HEK293T (cell line): ENCODE measurements at regions not wholly inside any gene's neighbourhood (a gene's known extent, or its start where the extent isn't known, plus 50 kb on each side); places are given as distances from the start of the nearest gene placed in this dataset.

Source experiments
- CTCF ChIA-PET: fragments of 350-600 bp; formaldehyde crosslinking; extraction: SDS; loops from one replicate; lab custom pipeline; 2021; ENCODE audit warnings: antibody characterized with exemption, inconsistent platforms; lab: Yijun Ruan, JAX
- POLR2A ChIA-PET: fragments of 350-600 bp; formaldehyde crosslinking; extraction: SDS; loops from one replicate; lab custom pipeline; 2020; ENCODE audit warnings: antibody characterized with exemption, inconsistent platforms; lab: Yijun Ruan, JAX
- DNase-seq: peaks from one replicate; pipeline ENCODE4 v3.0.0; 2012; ENCODE audit warnings: mixed read lengths; ENCODE audit errors: extremely low spot score
- ARNT ChIP-seq: fragments of 450-650 bp; IDR thresholded peaks from 2 replicates; pipeline ENCODE4 v1.6.1; 2017; ENCODE audit warnings: mild to moderate bottlenecking
- BHLHE40 ChIP-seq: fragments of 450-650 bp; IDR thresholded peaks from 2 replicates; pipeline ENCODE4 v1.6.1; 2016; ENCODE audit warnings: mild to moderate bottlenecking, moderate library complexity, borderline replicate concordance
- CTBP1 ChIP-seq: fragments of 450-650 bp; IDR thresholded peaks from 2 replicates; pipeline ENCODE4 v1.6.1; 2016; ENCODE audit warnings: borderline replicate concordance
- ELF4 ChIP-seq: fragments of 450-650 bp; IDR thresholded peaks from 2 replicates; pipeline ENCODE4 v1.6.1; 2017; ENCODE audit warnings: antibody characterized with exemption
- FOXA1 ChIP-seq: fragments of 450-650 bp; IDR thresholded peaks from 2 replicates; pipeline ENCODE4 v1.6.1; 2016; ENCODE audit warnings: mild to moderate bottlenecking
- FOXK2 ChIP-seq: fragments of 450-650 bp; IDR thresholded peaks from 2 replicates; pipeline ENCODE4 v1.6.1; 2016; ENCODE audit warnings: mild to moderate bottlenecking
- FOXM1 ChIP-seq: fragments of 450-650 bp; IDR thresholded peaks from 2 replicates; pipeline ENCODE4 v1.6.1; 2017; ENCODE audit warnings: mild to moderate bottlenecking, borderline replicate concordance
- HDGF ChIP-seq: fragments of 450-650 bp; IDR thresholded peaks from 2 replicates; pipeline ENCODE4 v1.6.1; 2017; ENCODE audit warnings: antibody characterized with exemption, borderline replicate concordance
- L3MBTL2 ChIP-seq: fragments of 450-650 bp; conservative IDR thresholded peaks from 2 replicates; pipeline ENCODE4 v1.6.1; 2016; ENCODE audit warnings: mild to moderate bottlenecking
- LEF1 ChIP-seq: fragments of 450-650 bp; IDR thresholded peaks from 2 replicates; pipeline ENCODE4 v1.6.1; 2017; ENCODE audit warnings: mild to moderate bottlenecking, borderline replicate concordance
- NFRKB ChIP-seq: fragments of 450-650 bp; IDR thresholded peaks from 2 replicates; pipeline ENCODE4 v1.6.1; 2016; ENCODE audit warnings: mild to moderate bottlenecking, moderate library complexity
- SP1 ChIP-seq: fragments of 450-650 bp; IDR thresholded peaks from 2 replicates; pipeline ENCODE4 v1.6.1; 2017
- SUZ12 ChIP-seq: fragments of 450-650 bp; IDR thresholded peaks from 2 replicates; pipeline ENCODE4 v1.6.1; 2016; ENCODE audit warnings: mild to moderate bottlenecking
- TARDBP ChIP-seq: fragments of 450-650 bp; IDR thresholded peaks from 2 replicates; pipeline ENCODE4 v1.6.1; 2016
- ZNF384 ChIP-seq: fragments of 450-650 bp; IDR thresholded peaks from 2 replicates; pipeline ENCODE4 v1.6.1; 2016
- TF ChIP-seq, protein P1 (sequence below): fragments of 450-650 bp; IDR thresholded peaks from 2 replicates; pipeline ENCODE4 v1.6.1; 2016

DNA sequence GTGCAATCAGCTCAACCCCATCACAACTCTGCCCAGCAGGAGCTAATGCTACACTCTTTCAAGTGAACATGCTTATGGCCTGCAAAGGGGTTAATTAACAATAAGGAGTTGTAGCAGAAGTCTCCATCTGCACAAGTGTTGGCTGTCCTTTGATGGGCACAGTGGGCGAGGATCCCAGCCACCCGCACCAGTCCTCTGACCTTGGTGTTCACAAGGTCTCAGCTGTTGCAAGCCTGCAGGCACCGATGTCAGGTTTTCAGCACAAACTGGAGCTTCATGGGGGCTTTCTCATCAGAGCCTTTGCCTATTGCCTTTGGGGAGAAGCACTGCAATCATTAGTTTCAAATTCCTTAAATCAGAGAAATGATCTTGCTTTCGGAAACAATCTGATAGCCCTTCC, 60.9 kb upstream of the TMEM178A start:
- CTCF ChIA-PET = no interaction called here
- POLR2A ChIA-PET = interaction anchor here (0.6 to 0.8 kb wide), 2 partner anchors 9 to 116 kb away, joined by 3 to 4 read pairs; no protein-coding TSS in a partner anchor
- DNase-seq = no peak
- TF ChIP-seq CTBP1 = no peak
- TF ChIP-seq ARNT = no peak
- no peak for TF ChIP-seq L3MBTL2
- TF ChIP-seq SP1 = no peak
- TF ChIP-seq ELF4 = no peak
- no peak for TF ChIP-seq LEF1
- no peak for TF ChIP-seq ZNF384
- no peak for TF ChIP-seq FOXA1
- no peak for TF ChIP-seq BHLHE40
- no peak for TF ChIP-seq HDGF
- no peak for TF ChIP-seq TARDBP
- no peak for TF ChIP-seq SUZ12
- TF ChIP-seq, protein P1, sequence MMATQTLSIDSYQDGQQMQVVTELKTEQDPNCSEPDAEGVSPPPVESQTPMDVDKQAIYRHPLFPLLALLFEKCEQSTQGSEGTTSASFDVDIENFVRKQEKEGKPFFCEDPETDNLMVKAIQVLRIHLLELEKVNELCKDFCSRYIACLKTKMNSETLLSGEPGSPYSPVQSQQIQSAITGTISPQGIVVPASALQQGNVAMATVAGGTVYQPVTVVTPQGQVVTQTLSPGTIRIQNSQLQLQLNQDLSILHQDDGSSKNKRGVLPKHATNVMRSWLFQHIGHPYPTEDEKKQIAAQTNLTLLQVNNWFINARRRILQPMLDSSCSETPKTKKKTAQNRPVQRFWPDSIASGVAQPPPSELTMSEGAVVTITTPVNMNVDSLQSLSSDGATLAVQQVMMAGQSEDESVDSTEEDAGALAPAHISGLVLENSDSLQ = no peak
- no peak for TF ChIP-seq FOXM1
- no peak for TF ChIP-seq NFRKB
- TF ChIP-seq FOXK2 = no peak

DNA sequence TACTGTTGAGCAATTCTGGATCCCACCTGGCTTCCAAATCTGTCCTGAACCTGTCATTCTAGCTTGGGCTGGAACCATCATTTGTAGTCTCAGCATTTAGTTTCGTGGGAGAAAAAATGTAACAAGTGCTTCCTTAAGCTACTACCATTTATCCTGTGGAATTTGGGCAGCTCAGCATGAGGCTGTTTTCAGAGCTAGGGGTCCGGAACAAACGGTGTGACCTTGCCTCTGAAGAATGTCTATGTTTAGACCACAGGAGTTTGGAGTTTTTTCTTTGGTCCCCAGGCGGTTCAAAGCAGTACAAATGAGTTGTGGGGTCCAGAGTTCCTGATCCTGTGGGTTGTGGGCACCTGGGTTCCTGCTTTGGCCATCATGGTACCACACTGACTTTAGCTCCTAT, 59.1 kb upstream of the TMEM178A start:
- ChIA-PET CTCF (no interaction called here), POLR2A (no interaction called here)
- TF ChIP-seq NFRKB (no peak), HDGF (no peak), SP1 (no peak), LEF1 (no peak), ARNT (no peak), TARDBP (no peak), ELF4 (no peak), CTBP1 (no peak), FOXA1 (no peak), ZNF384 (no peak), BHLHE40 (no peak), FOXM1 (no peak)
- TF ChIP-seq, protein P1 = no peak
- DNase-seq = no peak

DNA sequence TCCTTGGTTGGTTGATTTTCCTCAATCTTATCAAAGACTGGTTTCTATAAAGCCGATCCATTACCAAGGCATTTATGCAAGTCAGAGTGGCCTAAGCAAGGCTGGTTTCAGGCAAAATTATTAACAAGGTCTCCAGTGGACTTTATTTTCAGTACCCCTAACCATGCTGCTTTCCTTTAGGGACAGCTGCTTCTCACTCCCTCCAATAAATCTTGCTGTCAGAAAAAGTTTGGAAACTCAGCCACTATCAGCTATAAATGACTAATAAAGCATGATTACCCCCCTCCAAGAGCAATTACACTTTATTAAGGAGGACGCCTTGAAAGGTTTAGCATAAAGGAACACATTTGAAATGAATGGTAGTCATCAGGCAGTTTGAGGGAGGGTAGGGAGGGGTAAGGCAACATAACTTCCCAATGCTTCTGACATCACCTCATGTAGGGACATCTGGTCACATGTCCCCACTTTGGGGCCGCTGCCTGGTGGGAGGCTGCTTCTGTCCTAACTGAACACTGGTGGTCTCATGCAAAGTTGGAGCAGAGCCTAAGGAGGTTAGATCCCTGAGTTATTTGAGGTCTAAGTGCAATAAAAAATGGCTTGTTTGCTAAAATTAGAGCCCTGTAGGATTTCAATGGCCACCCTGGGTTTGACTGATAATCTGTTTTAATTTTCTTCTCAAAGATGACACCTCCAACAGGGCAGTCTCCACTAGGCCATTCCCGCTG, 58.0 kb upstream of the TMEM178A start:
- DNase-seq = no peak
- ChIA-PET CTCF (no interaction called here), POLR2A (no interaction called here)
- TF ChIP-seq BHLHE40 (no peak), ELF4 (no peak)
- TF ChIP-seq, protein P1 = 0 out of 2 replicates have a peak, but pooled peaks have one; percentile 11

DNA sequence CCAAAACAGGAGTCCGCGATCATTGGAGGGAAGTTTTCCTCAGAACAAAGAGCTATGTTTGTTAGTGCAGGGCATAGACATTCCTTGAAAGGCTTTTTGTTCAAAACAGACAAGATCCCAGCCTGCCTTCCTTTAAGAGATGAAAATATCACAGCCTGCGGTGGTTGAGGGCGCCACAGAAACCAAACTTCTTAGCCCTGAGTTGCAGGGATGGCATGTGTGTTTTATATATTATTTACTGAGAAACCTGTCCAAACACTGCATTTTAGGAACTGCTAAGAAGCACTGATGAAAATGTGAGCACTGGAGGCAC, 57.5 kb upstream of the TMEM178A start:
- no peak for DNase-seq
- TF ChIP-seq, protein P1 = no peak
- TF ChIP-seq SUZ12 (no peak), ARNT (no peak), FOXM1 (no peak), ZNF384 (no peak), ELF4 (no peak), CTBP1 (no peak), TARDBP (no peak), FOXA1 (no peak), NFRKB (no peak), L3MBTL2 (no peak), BHLHE40 (no peak), FOXK2 (no peak), SP1 (no peak), LEF1 (no peak), HDGF (no peak)
- CTCF ChIA-PET = no interaction called here
- POLR2A ChIA-PET = no interaction called here

DNA sequence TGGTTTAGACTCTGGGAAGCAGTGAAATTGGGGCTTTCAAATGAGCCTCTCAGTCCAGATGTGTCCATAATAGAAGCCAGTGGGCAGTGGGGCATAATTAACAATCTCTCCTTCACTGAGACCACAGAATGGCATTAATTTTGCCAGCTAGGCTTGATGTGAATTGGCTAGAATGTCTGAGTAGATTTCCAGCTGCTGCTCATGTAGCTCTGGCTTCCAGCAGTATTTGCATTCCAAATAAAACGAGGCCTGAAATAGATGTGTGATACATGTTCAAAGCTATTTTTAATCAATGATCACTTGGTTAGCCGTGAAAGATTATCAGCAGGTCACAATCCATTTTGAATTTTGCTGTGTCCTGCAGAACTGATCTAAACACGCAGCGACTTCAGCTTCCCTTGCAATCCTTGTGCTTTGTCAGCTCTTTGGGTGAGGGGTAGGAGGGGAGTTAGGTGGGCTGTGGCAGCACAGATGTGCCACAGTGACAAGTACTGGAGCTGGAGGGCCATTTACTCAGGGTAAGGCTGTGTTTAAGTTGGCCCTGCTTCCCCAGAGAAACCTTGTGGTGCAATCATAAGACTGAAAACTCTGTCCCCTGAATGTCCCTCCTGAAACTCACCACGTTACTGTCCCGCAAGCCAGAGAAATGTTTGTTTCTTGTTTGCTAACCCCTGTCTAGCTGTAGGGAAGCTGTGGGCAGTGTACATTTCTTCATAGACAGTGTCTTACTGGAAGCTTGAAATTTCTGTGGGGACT, 56.9 kb upstream of the TMEM178A start:
- no peak for TF ChIP-seq TARDBP
- TF ChIP-seq ARNT = no peak
- TF ChIP-seq, protein P1 = no peak
- CTCF ChIA-PET = no interaction called here
- DNase-seq = no peak
- POLR2A ChIA-PET = no interaction called here
